ENCODE measurements at regions not wholly inside any gene's neighbourhood (a gene's known extent, or its start where the extent isn't known, plus 50 kb on each side); places are given as distances from the start of the nearest gene placed in this dataset.
"Not testable (repeated sequence)": the region's sequence is repeated elsewhere in the genome, so short reads cannot be mapped to it uniquely, and the experiment has no call there.

- no peak for DNase-seq (ENCODE audit: low read depth)
Observed at GRCh38 chr5:104498281-104498680, 935.7 kb upstream of the NUDT12 start.

GRCh38 chr5:104494083-104494482 is 931.5 kb upstream of the NUDT12 start:
- no peak for DNase-seq (ENCODE audit: low read depth)

- no peak for DNase-seq (ENCODE audit: low read depth)
Observed at GRCh38 chr5:104472811-104473210, 910.2 kb upstream of the NUDT12 start.

GRCh38 chr5:104456122-104456521 is 893.5 kb upstream of the NUDT12 start:
- DNase-seq (ENCODE audit: low read depth): no peak

GRCh38 chr5:104452550-104452949 is 890.0 kb upstream of the NUDT12 start:
- no peak for DNase-seq (ENCODE audit: low read depth)

- DNase-seq (ENCODE audit: low read depth): not testable (repeated sequence)
Observed at GRCh38 chr5:104451911-104452310, 889.3 kb upstream of the NUDT12 start.

GRCh38 chr5:104444656-104445055 is 882.1 kb upstream of the NUDT12 start:
- no peak for DNase-seq (ENCODE audit: low read depth)

GRCh38 chr5:104443706-104444105 is 881.1 kb upstream of the NUDT12 start:
- no peak for DNase-seq (ENCODE audit: low read depth)

GRCh38 chr5:104431981-104432380 is 869.4 kb upstream of the NUDT12 start:
- DNase-seq (ENCODE audit: low read depth): peak; percentile 20

GRCh38 chr5:104431002-104431620 is 868.5 kb upstream of the NUDT12 start:
- DNase-seq (ENCODE audit: low read depth): no peak

GRCh38 chr5:104429911-104430310 is 867.3 kb upstream of the NUDT12 start:
- DNase-seq (ENCODE audit: low read depth): no peak

GRCh38 chr5:104421431-104421830 is 858.8 kb upstream of the NUDT12 start:
- no peak for DNase-seq (ENCODE audit: low read depth)

- DNase-seq (ENCODE audit: low read depth): no peak
Observed at GRCh38 chr5:104418056-104418455, 855.5 kb upstream of the NUDT12 start.

- no peak for DNase-seq (ENCODE audit: low read depth)
Observed at GRCh38 chr5:104412649-104413240, 850.2 kb upstream of the NUDT12 start.

- no peak for DNase-seq (ENCODE audit: low read depth)
Observed at GRCh38 chr5:104400941-104401340, 838.4 kb upstream of the NUDT12 start.

GRCh38 chr5:104385906-104386305 is 823.3 kb upstream of the NUDT12 start:
- DNase-seq (ENCODE audit: low read depth): no peak

GRCh38 chr5:104375345-104375744 is 812.8 kb upstream of the NUDT12 start:
- no peak for DNase-seq (ENCODE audit: low read depth)

- no peak for DNase-seq (ENCODE audit: low read depth)
Observed at GRCh38 chr5:104372796-104373195, 810.2 kb upstream of the NUDT12 start.

GRCh38 chr5:104372376-104372775 is 809.8 kb upstream of the NUDT12 start:
- no peak for DNase-seq (ENCODE audit: low read depth)

- no peak for DNase-seq (ENCODE audit: low read depth)
Observed at GRCh38 chr5:104370523-104370922, 807.9 kb upstream of the NUDT12 start.

- no peak for DNase-seq (ENCODE audit: low read depth)
Observed at GRCh38 chr5:104367978-104368377, 805.4 kb upstream of the NUDT12 start.

GRCh38 chr5:104363567-104363966 is 801.0 kb upstream of the NUDT12 start:
- DNase-seq (ENCODE audit: low read depth): no peak

GRCh38 chr5:104361932-104362331 is 799.3 kb upstream of the NUDT12 start:
- no peak for DNase-seq (ENCODE audit: low read depth)

- no peak for DNase-seq (ENCODE audit: low read depth)
Observed at GRCh38 chr5:104355350-104355749, 792.8 kb upstream of the NUDT12 start.
